Activated naive CD8-positive, alpha-beta T cell treated with anti-CD3 and anti-CD28 coated beads, Interleukin-2, amount 50 U/mL, for 24 hours (primary cell): ENCODE measurements at regions not wholly inside any gene's neighbourhood (a gene's known extent, or its start where the extent isn't known, plus 50 kb on each side); places are given as distances from the start of the nearest gene placed in this dataset.
A peak's percentile ranks its signal among the peaks of the same experiment; 100 is the strongest.

Experiments
- ATAC-seq: fragments of 150-1000 bp; cut with Tn5 transposase; one replicate; pipeline ENCODE4 v1.10.0; 2021
- DNase-seq: peaks from one replicate; pipeline ENCODE4 v3.0.0; 2021
- H3K27ac Mint-ChIP-seq: one replicate; pipeline ENCODE4 v1.8.0; 2021; ENCODE audit warnings: mild to moderate bottlenecking, mixed read lengths
- H3K27me3 Mint-ChIP-seq: one replicate; pipeline ENCODE4 v1.8.0; 2021; ENCODE audit warnings: mixed read lengths
- H3K36me3 Mint-ChIP-seq: one replicate; pipeline ENCODE4 v1.8.0; 2021; ENCODE audit warnings: low read depth, mixed read lengths
- H3K4me1 Mint-ChIP-seq: one replicate; pipeline ENCODE4 v1.8.0; 2021; ENCODE audit warnings: mixed read lengths
- H3K4me3 Mint-ChIP-seq: one replicate; pipeline ENCODE4 v1.8.0; 2021; ENCODE audit warnings: mild to moderate bottlenecking, moderate library complexity, mixed read lengths
- H3K9me3 Mint-ChIP-seq: one replicate; pipeline ENCODE4 v1.8.0; 2021; ENCODE audit warnings: mixed read lengths

DNA sequence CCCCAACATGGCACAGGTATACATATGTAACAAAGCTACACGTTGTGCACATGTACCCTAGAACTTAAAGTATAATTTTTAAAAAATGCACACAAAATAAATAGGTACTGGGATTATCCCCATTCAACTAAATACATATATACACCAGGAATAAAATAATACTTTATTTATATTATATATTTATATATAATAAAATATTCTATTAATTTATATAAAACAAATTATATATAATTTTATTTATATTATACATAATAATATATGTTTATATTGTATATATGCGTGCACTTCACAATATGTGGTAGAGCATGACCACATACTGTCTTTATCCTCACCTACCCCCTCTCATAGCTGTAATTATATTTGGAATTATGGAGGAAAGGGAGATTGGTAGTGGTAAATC, 119.1 kb upstream of the TMEM260 start:
- Mint-ChIP-seq H3K9me3 (no peaks in the 10 kb centered on the region), H3K27ac (no peak overlapping the region), H3K4me3 (no peak overlapping the region), H3K4me1 (no peaks in the 10 kb centered on the region), H3K36me3 (no peaks in the 10 kb centered on the region), H3K27me3 (peaks cover 24% of the 10 kb centered on the region)
- DNase-seq (no peak), ATAC-seq (no peak)

DNA sequence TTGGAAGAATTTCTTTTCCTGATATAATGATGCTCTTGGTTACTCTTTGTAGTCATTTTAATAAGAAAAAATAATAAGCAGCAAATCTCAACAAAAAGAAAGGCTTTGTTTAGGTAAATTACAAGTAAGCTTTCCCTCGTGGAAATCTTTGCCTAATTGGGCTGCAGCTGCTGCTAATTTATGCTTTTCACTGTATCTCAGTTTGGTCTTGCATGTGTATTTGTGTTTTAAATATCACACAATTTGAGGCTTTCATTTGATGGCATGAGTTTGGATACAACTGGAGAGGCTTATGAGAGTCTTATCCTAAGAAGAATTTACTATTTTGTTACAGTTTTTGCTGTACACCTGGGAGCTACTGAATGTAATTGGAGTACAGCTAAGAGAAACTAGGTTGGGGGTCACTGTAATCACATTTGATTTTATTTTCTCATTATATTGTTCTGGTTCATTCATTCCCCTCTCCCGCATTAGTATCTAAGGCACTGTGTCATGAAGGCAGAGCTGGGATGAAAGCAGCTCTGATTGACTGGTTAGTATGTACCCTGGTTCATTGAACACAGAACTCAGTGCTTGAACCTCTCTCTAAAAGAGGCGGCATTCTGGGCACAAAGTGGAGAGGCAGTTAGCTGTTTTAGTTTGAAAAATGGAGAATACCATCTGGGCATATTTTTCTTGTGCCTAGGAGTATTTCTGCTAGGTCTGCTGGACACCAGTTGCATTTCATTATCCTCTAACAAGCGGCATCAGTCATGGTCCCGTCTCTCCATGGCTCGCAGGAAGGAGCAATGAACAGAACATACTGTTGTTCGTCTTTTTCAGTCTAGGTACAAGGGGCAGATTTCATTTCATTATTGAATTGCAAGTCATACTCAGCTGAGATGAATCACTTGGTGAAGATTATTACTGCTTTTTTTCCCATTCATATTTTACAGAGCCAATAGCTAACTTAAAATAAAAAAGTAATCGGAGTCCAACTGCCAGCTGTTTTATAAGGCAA, 118.0 kb upstream of the TMEM260 start:
- Mint-ChIP-seq H3K27ac (no peak overlapping the region), H3K4me3 (no peak overlapping the region), H3K9me3 (no peaks in the 10 kb centered on the region), H3K36me3 (no peaks in the 10 kb centered on the region), H3K4me1 (no peaks in the 10 kb centered on the region), H3K27me3 (peaks cover 21% of the 10 kb centered on the region)
- DNase-seq = no peak
- ATAC-seq = no peak

GRCh38 chr14:56463271-56463890, 116.2 kb upstream of the TMEM260 start:
- Mint-ChIP-seq H3K9me3 (no peaks in the 10 kb centered on the region), H3K36me3 (no peaks in the 10 kb centered on the region), H3K27me3 (peaks cover 23% of the 10 kb centered on the region), H3K4me3 (no peak overlapping the region), H3K4me1 (no peaks in the 10 kb centered on the region), H3K27ac (no peak overlapping the region)
- ATAC-seq (no peak), DNase-seq (no peak)

GRCh38 chr14:56471056-56471455, 108.5 kb upstream of the TMEM260 start:
- Mint-ChIP-seq H3K4me1 (no peaks in the 10 kb centered on the region), H3K27ac (no peak overlapping the region), H3K27me3 (peaks cover 4% of the 10 kb centered on the region), H3K36me3 (no peaks in the 10 kb centered on the region), H3K4me3 (no peak overlapping the region), H3K9me3 (no peaks in the 10 kb centered on the region)
- DNase-seq (no peak), ATAC-seq (peak; percentile 46)

DNA sequence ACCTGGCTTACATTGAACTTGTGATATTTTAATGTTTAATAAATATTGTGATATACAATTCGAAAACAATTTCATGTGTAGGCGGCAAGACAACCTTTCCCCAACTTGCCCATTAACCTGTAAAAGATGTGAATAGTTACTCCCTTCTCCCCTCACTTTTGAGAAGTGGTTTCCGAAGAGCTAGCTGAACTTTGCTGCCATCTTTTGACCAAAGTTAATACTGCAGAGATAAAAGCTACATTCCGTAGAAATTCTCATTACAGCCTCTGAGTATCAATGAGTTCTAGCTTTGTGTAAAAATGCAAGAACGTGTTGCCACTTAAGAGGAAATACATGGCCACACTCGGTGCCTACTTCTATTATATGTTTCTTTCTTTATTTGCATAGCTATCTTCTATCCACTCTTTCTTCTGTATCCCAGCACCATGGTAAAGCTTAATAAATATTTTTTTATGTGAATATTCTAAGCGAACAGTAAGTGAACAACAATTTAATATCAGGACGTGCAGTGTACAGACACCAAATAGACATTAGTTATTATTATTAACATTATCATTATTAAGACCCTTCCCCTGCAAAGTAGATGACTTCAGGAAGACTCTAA, 105.1 kb upstream of the TMEM260 start:
- H3K4me3 Mint-ChIP-seq = no peak overlapping the region
- DNase-seq = no peak
- no peaks in the 10 kb centered on the region for H3K9me3 Mint-ChIP-seq
- no peak overlapping the region for H3K27ac Mint-ChIP-seq
- no peak for ATAC-seq
- H3K4me1 Mint-ChIP-seq = no peaks in the 10 kb centered on the region
- no peaks in the 10 kb centered on the region for H3K36me3 Mint-ChIP-seq
- H3K27me3 Mint-ChIP-seq = peaks cover 4% of the 10 kb centered on the region

- DNase-seq (no peak), ATAC-seq (no peak)
- Mint-ChIP-seq H3K9me3 (no peaks in the 10 kb centered on the region), H3K4me1 (no peaks in the 10 kb centered on the region), H3K36me3 (no peaks in the 10 kb centered on the region), H3K27ac (no peak overlapping the region), H3K27me3 (peaks cover 4% of the 10 kb centered on the region), H3K4me3 (no peak overlapping the region)
Observed at GRCh38 chr14:56482310-56482911, 97.2 kb upstream of the TMEM260 start.

DNA sequence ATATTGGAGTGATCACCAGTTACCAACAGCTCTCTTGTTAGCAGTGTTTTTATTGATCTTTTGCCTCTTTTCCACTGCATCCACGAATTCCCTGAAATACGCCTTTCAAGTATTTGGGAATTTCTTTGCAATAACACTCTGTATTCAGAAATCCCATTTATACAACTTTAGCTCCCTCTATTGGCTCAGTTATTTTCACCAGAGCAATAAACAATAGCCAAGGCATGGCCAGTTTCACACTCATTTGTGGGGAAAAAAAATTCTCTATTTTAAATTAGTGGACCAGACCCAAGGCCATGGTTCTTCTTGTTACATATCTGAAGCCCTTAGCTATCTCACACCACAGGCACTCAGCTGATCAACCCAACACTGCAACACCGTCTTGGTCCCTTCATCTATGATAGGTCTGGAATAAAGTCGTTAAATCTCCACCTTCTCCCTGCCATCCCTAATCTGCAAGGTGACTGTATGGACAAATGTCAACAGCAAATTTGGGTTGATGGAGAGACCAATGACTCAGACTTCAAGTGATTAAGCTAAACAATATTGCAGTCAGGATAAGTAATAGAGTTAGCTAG, 92.4 kb upstream of the TMEM260 start:
- ATAC-seq (no peak), DNase-seq (no peak)
- Mint-ChIP-seq H3K4me1 (peaks cover 11% of the 10 kb centered on the region), H3K4me3 (no peak overlapping the region), H3K9me3 (no peaks in the 10 kb centered on the region), H3K27ac (no peak overlapping the region), H3K36me3 (no peaks in the 10 kb centered on the region), H3K27me3 (peaks cover under 1% of the 10 kb centered on the region)

DNA sequence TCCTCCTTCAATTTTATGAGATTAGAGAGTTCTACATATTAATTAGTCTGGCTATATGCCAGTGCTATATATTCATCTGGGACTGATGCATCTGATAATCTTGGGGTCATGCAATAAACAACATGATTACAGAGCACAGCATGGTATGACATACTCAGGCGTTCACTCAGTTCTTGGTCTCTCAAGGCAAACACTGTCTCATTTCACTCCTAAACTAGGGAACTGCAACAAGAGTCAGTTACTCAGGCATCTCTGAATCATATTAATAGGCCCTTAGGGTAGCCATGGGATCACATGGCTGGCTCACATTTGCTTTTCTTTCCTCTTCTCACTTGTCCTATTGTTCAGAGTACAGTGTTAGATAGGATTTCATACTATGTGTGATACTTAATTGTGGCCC, 91.8 kb upstream of the TMEM260 start:
- no peak overlapping the region for H3K27ac Mint-ChIP-seq
- H3K27me3 Mint-ChIP-seq = no peaks in the 10 kb centered on the region
- peaks cover 11% of the 10 kb centered on the region for H3K4me1 Mint-ChIP-seq
- ATAC-seq (no peak), DNase-seq (no peak)
- no peaks in the 10 kb centered on the region for H3K9me3 Mint-ChIP-seq
- no peaks in the 10 kb centered on the region for H3K36me3 Mint-ChIP-seq
- H3K4me3 Mint-ChIP-seq = no peak overlapping the region

DNA sequence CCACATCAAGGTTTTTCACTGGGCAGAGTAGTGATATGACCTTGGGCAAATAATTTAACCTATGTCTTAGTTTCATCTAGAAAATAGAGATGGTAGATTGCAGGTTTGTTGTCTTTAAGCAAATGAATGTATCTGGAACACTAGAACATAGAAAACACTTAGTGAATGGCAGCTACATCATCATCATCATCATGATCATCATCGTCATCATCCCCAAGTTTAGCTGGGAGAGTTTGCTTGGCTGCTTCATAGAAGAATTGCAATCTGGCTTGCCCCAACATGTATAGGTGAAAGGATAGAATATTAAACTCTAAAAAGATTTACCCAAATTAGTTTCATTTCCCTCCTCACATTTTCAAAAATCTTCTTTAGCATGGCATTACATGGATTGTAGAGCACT, 91.3 kb upstream of the TMEM260 start:
- H3K27ac Mint-ChIP-seq = no peak overlapping the region
- no peak overlapping the region for H3K4me3 Mint-ChIP-seq
- H3K9me3 Mint-ChIP-seq = no peaks in the 10 kb centered on the region
- no peak for ATAC-seq
- no peak for DNase-seq
- H3K4me1 Mint-ChIP-seq = peaks cover 11% of the 10 kb centered on the region
- no peaks in the 10 kb centered on the region for H3K36me3 Mint-ChIP-seq
- no peaks in the 10 kb centered on the region for H3K27me3 Mint-ChIP-seq

DNA sequence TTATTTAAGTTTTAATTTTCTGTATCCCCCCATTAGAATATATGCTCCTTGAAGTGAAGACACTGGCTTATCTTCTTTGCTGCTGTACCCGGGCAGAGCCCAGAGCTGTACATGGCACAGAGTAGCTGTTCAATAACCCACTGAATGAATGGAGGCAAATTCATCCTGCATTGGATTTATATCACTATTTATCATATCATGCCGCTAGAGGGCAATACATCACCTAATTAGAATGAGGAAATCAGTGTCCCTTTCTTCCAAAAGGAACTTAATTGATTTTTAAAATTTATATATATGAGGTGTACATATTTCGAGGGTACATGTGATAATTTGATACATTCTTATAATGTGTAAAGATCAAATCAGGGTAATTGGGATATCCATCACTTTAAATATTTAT, 89.2 kb upstream of the TMEM260 start:
- no peaks in the 10 kb centered on the region for H3K9me3 Mint-ChIP-seq
- ATAC-seq = no peak
- no peak for DNase-seq
- H3K4me3 Mint-ChIP-seq = no peak overlapping the region
- H3K4me1 Mint-ChIP-seq = peaks cover 11% of the 10 kb centered on the region
- no peaks in the 10 kb centered on the region for H3K36me3 Mint-ChIP-seq
- no peaks in the 10 kb centered on the region for H3K27me3 Mint-ChIP-seq
- H3K27ac Mint-ChIP-seq = no peak overlapping the region

DNA sequence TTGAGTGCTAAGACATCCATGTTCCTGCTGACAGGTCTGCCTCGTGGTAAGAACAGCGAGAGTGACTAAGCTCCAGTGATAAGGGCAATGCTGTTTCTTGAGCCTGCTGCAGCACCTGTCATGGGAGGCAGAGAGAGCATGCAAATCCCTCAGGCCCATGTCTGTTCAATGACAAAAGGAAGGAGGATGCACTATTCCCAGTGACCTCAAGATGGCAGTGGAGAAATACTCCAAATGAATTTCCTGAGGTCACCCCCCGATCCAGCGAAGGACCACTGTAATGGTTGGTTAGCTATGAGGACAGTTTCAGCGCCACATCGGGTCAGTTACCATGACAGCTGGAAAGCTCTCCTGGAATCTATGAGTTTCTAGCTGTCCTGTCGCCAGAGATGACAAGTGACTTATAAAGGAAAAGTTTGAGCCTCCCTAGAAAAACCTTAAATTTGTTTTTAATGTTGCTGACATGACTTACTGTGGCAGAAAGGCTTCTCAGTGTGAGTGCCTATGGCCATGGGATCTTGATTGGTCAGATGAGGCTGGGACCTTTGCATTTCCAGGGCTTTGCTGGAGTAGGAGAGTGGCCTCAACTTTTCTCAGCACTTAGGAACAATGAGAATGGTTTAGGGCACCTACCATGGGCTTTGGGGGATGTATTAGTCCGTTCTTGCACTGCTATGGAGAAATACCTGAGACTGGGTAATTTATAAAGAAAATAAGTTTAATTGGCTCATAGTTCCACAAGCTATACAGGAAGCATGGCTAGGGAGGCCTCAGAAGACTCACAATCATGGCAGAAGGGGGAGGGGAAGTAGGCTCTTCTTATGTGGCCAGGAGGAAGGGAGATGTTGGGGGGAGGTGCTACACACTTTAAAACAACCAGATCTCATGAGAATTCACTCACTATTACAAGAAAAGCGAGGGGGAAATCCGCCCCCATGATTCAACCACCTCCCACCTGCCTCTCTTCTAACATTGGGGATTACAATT, 88.0 kb upstream of the TMEM260 start:
- Mint-ChIP-seq H3K9me3 (no peaks in the 10 kb centered on the region), H3K27me3 (no peaks in the 10 kb centered on the region), H3K4me3 (no peak overlapping the region), H3K27ac (no peak overlapping the region), H3K36me3 (no peaks in the 10 kb centered on the region), H3K4me1 (peaks cover 11% of the 10 kb centered on the region)
- ATAC-seq = peak; percentile 83
- DNase-seq = peak; percentile 32

DNA sequence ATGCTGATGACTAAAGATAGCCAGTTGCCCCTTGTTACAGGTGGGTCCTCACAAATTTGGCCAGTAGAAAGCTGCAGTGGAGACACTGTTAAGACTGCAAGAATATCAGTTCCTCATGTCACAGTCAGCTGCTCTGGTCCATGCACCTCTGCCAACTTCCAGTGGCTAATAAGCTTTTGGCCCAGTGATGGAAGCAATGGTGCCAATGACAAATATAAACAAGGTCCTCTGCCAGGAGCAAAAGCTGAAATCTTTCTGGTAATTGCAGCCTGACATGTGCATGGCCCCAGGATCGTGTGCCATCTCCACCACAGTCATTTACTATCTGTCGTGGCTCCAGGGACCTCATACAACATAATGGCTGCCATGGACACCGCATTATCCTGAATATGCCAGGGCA, 85.4 kb upstream of the TMEM260 start:
- DNase-seq = no peak
- Mint-ChIP-seq H3K27ac (no peak overlapping the region), H3K27me3 (no peaks in the 10 kb centered on the region), H3K4me1 (peaks cover 11% of the 10 kb centered on the region), H3K4me3 (no peak overlapping the region), H3K9me3 (no peaks in the 10 kb centered on the region), H3K36me3 (no peaks in the 10 kb centered on the region)
- no peak for ATAC-seq

DNA sequence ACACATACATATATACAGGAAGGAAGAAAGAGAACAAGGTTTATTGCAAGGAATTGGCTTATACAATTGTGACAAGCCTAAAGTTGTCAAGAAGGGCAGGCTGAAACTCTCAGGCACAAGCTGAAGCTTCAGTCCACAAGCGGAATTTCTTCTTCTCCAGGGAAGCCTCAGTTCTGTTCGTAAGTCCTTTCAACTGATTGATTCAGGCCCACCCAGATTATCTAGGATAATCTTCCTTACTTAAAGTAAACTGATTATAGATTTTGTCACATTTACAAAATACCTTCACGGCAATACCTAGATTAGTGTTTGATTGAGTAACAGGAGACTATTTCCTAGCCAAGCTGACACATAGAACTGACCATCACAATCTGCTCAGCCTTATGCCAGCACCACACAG, 81.5 kb upstream of the TMEM260 start:
- DNase-seq (no peak), ATAC-seq (no peak)
- Mint-ChIP-seq H3K4me1 (no peaks in the 10 kb centered on the region), H3K4me3 (no peak overlapping the region), H3K27ac (no peak overlapping the region), H3K9me3 (no peaks in the 10 kb centered on the region), H3K27me3 (peaks cover 10% of the 10 kb centered on the region), H3K36me3 (no peaks in the 10 kb centered on the region)
